Frontal cortex (tissue), 3 donors: ENCODE measurements at regions not wholly inside any gene's neighbourhood (a gene's known extent, or its start where the extent isn't known, plus 50 kb on each side); places are given as distances from the start of the nearest gene placed in this dataset.
"Not testable (repeated sequence)": the region's sequence is repeated elsewhere in the genome, so short reads cannot be mapped to it uniquely, and the experiment has no call there.

ENCODE experiments used
- DNase-seq, 2 donors: peaks; one replicate each; pipeline ENCODE4 v3.0.0; 2012; ENCODE audit warnings: low spot score in 2 of 2
- FAIRE-seq: peaks from 2 replicates; lab custom pipeline; 2012; peaks lifted over from hg19 to GRCh38; lab: Jason Lieb, UNC
- donor health status: control.
- donor health status: control.
- donor health status: control.

GRCh38 chr12:73161970-73162369, 889.8 kb downstream of the TRHDE start:
- FAIRE-seq, result no peak
- DNase-seq, result no peak

GRCh38 chr12:73180734-73181133, 908.6 kb downstream of the TRHDE start:
- FAIRE-seq (no peak), DNase-seq (no peak)

- FAIRE-seq (no peak), DNase-seq (no peak)
Measured at GRCh38 chr12:73181244-73181643, 909.1 kb downstream of the TRHDE start.

GRCh38 chr12:73185403-73185802, 913.2 kb downstream of the TRHDE start:
- no peak for DNase-seq
- no peak for FAIRE-seq

- no peak for FAIRE-seq
- DNase-seq, result no peak
Measured at GRCh38 chr12:73186272-73186671, 914.1 kb downstream of the TRHDE start.

- DNase-seq (no peak), FAIRE-seq (no peak)
Measured at GRCh38 chr12:73187765-73188164, 915.6 kb downstream of the TRHDE start.

GRCh38 chr12:73210548-73211204, 938.5 kb downstream of the TRHDE start:
- FAIRE-seq, result no peak
- no peak for DNase-seq

- DNase-seq (no peak), FAIRE-seq (no peak)
Measured at GRCh38 chr12:73220951-73221350, 948.8 kb downstream of the TRHDE start.

GRCh38 chr12:73221398-73221797, 949.2 kb downstream of the TRHDE start:
- no peak for FAIRE-seq

GRCh38 chr12:73221836-73222235, 949.7 kb downstream of the TRHDE start:
- no peak for FAIRE-seq
- no peak for DNase-seq

More at GRCh38 chr12:73221398-73221797, 949.2 kb downstream of the TRHDE start:
- DNase-seq, result no peak

GRCh38 chr12:73225371-73225937, 953.3 kb downstream of the TRHDE start:
- FAIRE-seq (peak; percentile 37), DNase-seq (no peak)

- DNase-seq (no peak), FAIRE-seq (no peak)
Measured at GRCh38 chr12:73225941-73226340, 953.8 kb downstream of the TRHDE start.

GRCh38 chr12:73226593-73226992, 954.4 kb downstream of the TRHDE start:
- DNase-seq (no peak), FAIRE-seq (no peak)

GRCh38 chr12:73228828-73229227, 956.7 kb downstream of the TRHDE start:
- FAIRE-seq, result not testable (repeated sequence)

GRCh38 chr12:73235387-73235786, 963.2 kb downstream of the TRHDE start:
- no peak for FAIRE-seq
- no peak for DNase-seq

More at GRCh38 chr12:73228828-73229227, 956.7 kb downstream of the TRHDE start:
- DNase-seq, result not testable (repeated sequence)

GRCh38 chr12:73240110-73240509, 967.9 kb downstream of the TRHDE start:
- FAIRE-seq (no peak), DNase-seq (no peak)

- FAIRE-seq (no peak), DNase-seq (no peak)
Measured at GRCh38 chr12:73262788-73263381, 990.7 kb downstream of the TRHDE start.

- no peak for DNase-seq
- no peak for FAIRE-seq
Measured at GRCh38 chr12:73266206-73266605, 994.0 kb downstream of the TRHDE start.

GRCh38 chr12:73274976-73275375, 1002.8 kb downstream of the TRHDE start:
- DNase-seq, result no peak
- FAIRE-seq, result no peak

GRCh38 chr12:73277971-73278370, 1005.8 kb downstream of the TRHDE start:
- DNase-seq (no peak), FAIRE-seq (no peak)

- no peak for FAIRE-seq
Measured at GRCh38 chr12:73301530-73301929, 1029.4 kb downstream of the TRHDE start.

More at GRCh38 chr12:73301530-73301929, 1029.4 kb downstream of the TRHDE start:
- no peak for DNase-seq
